HEK293 (cell line): ENCODE measurements at regions not wholly inside any gene's neighbourhood (a gene's known extent, or its start where the extent isn't known, plus 50 kb on each side); places are given as distances from the start of the nearest gene placed in this dataset.

Source experiments
- ATF2 ChIP-seq: fragments of 450-650 bp; formaldehyde crosslinking; IDR thresholded peaks from 2 replicates; pipeline ENCODE4 v1.5.1; 2016; ENCODE audit warnings: missing biosample characterization, missing genetic modification characterization, low read depth
- ZNF501 ChIP-seq: fragments of 450-650 bp; formaldehyde crosslinking; IDR thresholded peaks from 2 replicates; pipeline ENCODE4 v1.5.1; 2016; ENCODE audit warnings: missing biosample characterization, missing genetic modification characterization
- TF ChIP-seq, protein P1 (sequence below): fragments of 450-650 bp; formaldehyde crosslinking; IDR thresholded peaks from 2 replicates; pipeline ENCODE4 v1.5.1; 2016; ENCODE audit warnings: missing biosample characterization, missing genetic modification characterization

DNA sequence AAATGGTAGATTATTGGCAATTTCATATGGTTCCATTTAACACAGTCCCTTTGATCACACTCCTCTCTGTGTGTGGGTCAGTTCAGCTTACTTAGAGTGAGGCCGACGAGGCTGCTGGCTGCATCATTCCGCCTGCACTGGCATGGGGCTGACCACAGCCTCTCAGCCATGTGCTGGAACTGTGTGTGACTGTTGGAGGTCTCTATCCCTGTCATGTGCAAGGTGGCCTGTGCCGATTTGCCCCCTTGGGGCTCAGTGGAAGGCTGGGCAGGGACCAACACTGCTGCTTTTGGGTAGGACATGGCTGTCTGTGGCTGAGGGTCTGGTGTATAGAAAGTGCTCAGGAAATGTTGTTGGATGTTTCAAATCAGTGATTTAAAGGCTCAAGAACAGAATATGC is 454.0 kb upstream of the HS6ST1 start:
- no peak for TF ChIP-seq ATF2 (tag by site-specific recombination)
- TF ChIP-seq, protein P1, sequence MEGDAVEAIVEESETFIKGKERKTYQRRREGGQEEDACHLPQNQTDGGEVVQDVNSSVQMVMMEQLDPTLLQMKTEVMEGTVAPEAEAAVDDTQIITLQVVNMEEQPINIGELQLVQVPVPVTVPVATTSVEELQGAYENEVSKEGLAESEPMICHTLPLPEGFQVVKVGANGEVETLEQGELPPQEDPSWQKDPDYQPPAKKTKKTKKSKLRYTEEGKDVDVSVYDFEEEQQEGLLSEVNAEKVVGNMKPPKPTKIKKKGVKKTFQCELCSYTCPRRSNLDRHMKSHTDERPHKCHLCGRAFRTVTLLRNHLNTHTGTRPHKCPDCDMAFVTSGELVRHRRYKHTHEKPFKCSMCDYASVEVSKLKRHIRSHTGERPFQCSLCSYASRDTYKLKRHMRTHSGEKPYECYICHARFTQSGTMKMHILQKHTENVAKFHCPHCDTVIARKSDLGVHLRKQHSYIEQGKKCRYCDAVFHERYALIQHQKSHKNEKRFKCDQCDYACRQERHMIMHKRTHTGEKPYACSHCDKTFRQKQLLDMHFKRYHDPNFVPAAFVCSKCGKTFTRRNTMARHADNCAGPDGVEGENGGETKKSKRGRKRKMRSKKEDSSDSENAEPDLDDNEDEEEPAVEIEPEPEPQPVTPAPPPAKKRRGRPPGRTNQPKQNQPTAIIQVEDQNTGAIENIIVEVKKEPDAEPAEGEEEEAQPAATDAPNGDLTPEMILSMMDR (tag by site-specific recombination): no peak
- TF ChIP-seq ZNF501: no peak
